ENCODE measurements at regions not wholly inside any gene's neighbourhood (a gene's known extent, or its start where the extent isn't known, plus 50 kb on each side); places are given as distances from the start of the nearest gene placed in this dataset.
"Not testable (repeated sequence)": the region's sequence is repeated elsewhere in the genome, so short reads cannot be mapped to it uniquely, and the experiment has no call there.

- no peaks in the 10 kb centered on the region for H3K79me2 ChIP-seq (ENCODE audit: low read depth)
- no peak overlapping the region for H3K4me2 ChIP-seq
- no peaks in the 10 kb centered on the region for H3K36me3 ChIP-seq
- no peak for TF ChIP-seq EZH2 (IDR thresholded peaks at IDR 0.05)
- no peak for TF ChIP-seq CTCF (IDR thresholded peaks at IDR 0.05)
- TF ChIP-seq EZH2phosphoT487 (IDR thresholded peaks at IDR 0.05): no peak
- no peaks in the 10 kb centered on the region for H3K4me1 ChIP-seq
- no peak for DNase-seq (ENCODE audit: low spot score)
- no peak overlapping the region for H3K4me3 Mint-ChIP-seq
- no peak overlapping the region for H3K9ac ChIP-seq
- H3K4me3 ChIP-seq: no peak overlapping the region
- no peaks in the 10 kb centered on the region for H3K9me3 Mint-ChIP-seq
- no peaks in the 10 kb centered on the region for H3K27me3 Mint-ChIP-seq (ENCODE audit: insufficient read depth, low read depth)
- H3F3A ChIP-seq (ENCODE audit: low read depth): no peaks in the 10 kb centered on the region
- no peak overlapping the region for H3K27ac Mint-ChIP-seq
- no peaks in the 10 kb centered on the region for H3K27me3 ChIP-seq
- no peaks in the 10 kb centered on the region for H3K9me3 ChIP-seq (ENCODE audit: low read depth)
- no peak overlapping the region for H2AFZ ChIP-seq (replicated peaks)
- H3K4me1 Mint-ChIP-seq: no peaks in the 10 kb centered on the region
- H3K27ac ChIP-seq: no peak overlapping the region
- H3K36me3 Mint-ChIP-seq: no peaks in the 10 kb centered on the region
- no peaks in the 10 kb centered on the region for H4K20me1 ChIP-seq (ENCODE audit: low read depth)
Observed at GRCh38 chr4:114252499-114252898, 273.1 kb upstream of the ARSJ start.

- no peaks in the 10 kb centered on the region for H3K4me1 Mint-ChIP-seq
- no peaks in the 10 kb centered on the region for H3K9me3 Mint-ChIP-seq
- no peak overlapping the region for H3K9ac ChIP-seq
- no peaks in the 10 kb centered on the region for H3K79me2 ChIP-seq (ENCODE audit: low read depth)
- DNase-seq (ENCODE audit: low spot score): no peak
- no peak overlapping the region for H3K4me3 Mint-ChIP-seq
- H3K9me3 ChIP-seq (ENCODE audit: low read depth): no peaks in the 10 kb centered on the region
- H3K27me3 Mint-ChIP-seq (ENCODE audit: insufficient read depth, low read depth): no peaks in the 10 kb centered on the region
- no peaks in the 10 kb centered on the region for H3K4me1 ChIP-seq
- H4K20me1 ChIP-seq (ENCODE audit: low read depth): no peaks in the 10 kb centered on the region
- no peaks in the 10 kb centered on the region for H3F3A ChIP-seq (ENCODE audit: low read depth)
- TF ChIP-seq EZH2 (IDR thresholded peaks at IDR 0.05) (no peak), CTCF (IDR thresholded peaks at IDR 0.05) (no peak), EZH2phosphoT487 (IDR thresholded peaks at IDR 0.05) (no peak)
- no peaks in the 10 kb centered on the region for H3K36me3 ChIP-seq
- no peak overlapping the region for H3K4me2 ChIP-seq
- H2AFZ ChIP-seq (replicated peaks): no peak overlapping the region
- no peak overlapping the region for H3K27ac Mint-ChIP-seq
- no peaks in the 10 kb centered on the region for H3K36me3 Mint-ChIP-seq
- no peak overlapping the region for H3K4me3 ChIP-seq
- H3K27ac ChIP-seq: no peak overlapping the region
- H3K27me3 ChIP-seq: no peaks in the 10 kb centered on the region
Observed at GRCh38 chr4:114257501-114257900, 278.1 kb upstream of the ARSJ start.

GRCh38 chr4:114262421-114262820 lies 283.0 kb upstream of the ARSJ start:
- not testable (repeated sequence) for H3K9me3 Mint-ChIP-seq; H3K36me3 Mint-ChIP-seq; H3K27me3 Mint-ChIP-seq (ENCODE audit: insufficient read depth, low read depth); H3K4me1 Mint-ChIP-seq; DNase-seq (ENCODE audit: low spot score); H3K9me3 ChIP-seq (ENCODE audit: low read depth); H3F3A ChIP-seq (ENCODE audit: low read depth); H3K27ac Mint-ChIP-seq; H3K27me3 ChIP-seq; H4K20me1 ChIP-seq (ENCODE audit: low read depth); H3K79me2 ChIP-seq (ENCODE audit: low read depth); H3K9ac ChIP-seq; H3K36me3 ChIP-seq; H2AFZ ChIP-seq (replicated peaks); H3K4me1 ChIP-seq; H3K27ac ChIP-seq; H3K4me2 ChIP-seq; H3K4me3 Mint-ChIP-seq; H3K4me3 ChIP-seq

GRCh38 chr4:114263233-114263632 lies 283.8 kb upstream of the ARSJ start:
- Histone ChIP-seq H3K4me3 (no peak overlapping the region), H3K27ac (no peak overlapping the region), H3K9me3 (ENCODE audit: low read depth) (no peaks in the 10 kb centered on the region), H3K36me3 (no peaks in the 10 kb centered on the region), H3K4me2 (no peak overlapping the region), H3K79me2 (ENCODE audit: low read depth) (no peaks in the 10 kb centered on the region), H3F3A (ENCODE audit: low read depth) (no peaks in the 10 kb centered on the region), H3K9ac (no peak overlapping the region), H4K20me1 (ENCODE audit: low read depth) (no peaks in the 10 kb centered on the region), H3K27me3 (no peaks in the 10 kb centered on the region), H3K4me1 (no peaks in the 10 kb centered on the region), H2AFZ (replicated peaks) (no peak overlapping the region)
- Mint-ChIP-seq H3K4me1 (no peaks in the 10 kb centered on the region), H3K27ac (no peak overlapping the region), H3K9me3 (no peaks in the 10 kb centered on the region), H3K4me3 (no peak overlapping the region), H3K36me3 (no peaks in the 10 kb centered on the region), H3K27me3 (ENCODE audit: insufficient read depth, low read depth) (no peaks in the 10 kb centered on the region)
- DNase-seq (ENCODE audit: low spot score): no peak
- TF ChIP-seq EZH2 (IDR thresholded peaks at IDR 0.05) (no peak), EZH2phosphoT487 (IDR thresholded peaks at IDR 0.05) (no peak), CTCF (IDR thresholded peaks at IDR 0.05) (no peak)
